ENCODE measurements at regions not wholly inside any gene's neighbourhood (a gene's known extent, or its start where the extent isn't known, plus 50 kb on each side); places are given as distances from the start of the nearest gene placed in this dataset.
A peak's percentile ranks its signal among the peaks of the same experiment; 100 is the strongest.

GRCh38 chr6:98653179-98653578 is 181.2 kb upstream of the POU3F2 start:
- DNase-seq, result no peak

- DNase-seq, result no peak
Observed at GRCh38 chr6:98657764-98658163, 176.6 kb upstream of the POU3F2 start.

- DNase-seq, result no peak
Observed at GRCh38 chr6:98669371-98669770, 165.0 kb upstream of the POU3F2 start.

GRCh38 chr6:98670045-98670746 is 164.2 kb upstream of the POU3F2 start:
- no peak for DNase-seq

GRCh38 chr6:98672681-98673475 is 161.5 kb upstream of the POU3F2 start:
- peak; percentile 68 for DNase-seq

- no peak for DNase-seq
Observed at GRCh38 chr6:98678481-98678880, 155.9 kb upstream of the POU3F2 start.

- DNase-seq, result no peak
Observed at GRCh38 chr6:98686008-98686601, 148.3 kb upstream of the POU3F2 start.

- no peak for DNase-seq
Observed at GRCh38 chr6:98687752-98688151, 146.6 kb upstream of the POU3F2 start.

GRCh38 chr6:98695091-98695801 is 139.1 kb upstream of the POU3F2 start:
- peak; percentile 65 for DNase-seq

GRCh38 chr6:98711380-98711779 is 123.0 kb upstream of the POU3F2 start:
- no peak for DNase-seq

GRCh38 chr6:98716341-98716740 is 118.0 kb upstream of the POU3F2 start:
- DNase-seq, result no peak

- DNase-seq, result no peak
Observed at GRCh38 chr6:98717322-98717877, 117.0 kb upstream of the POU3F2 start.

- DNase-seq, result no peak
Observed at GRCh38 chr6:98717988-98718387, 116.4 kb upstream of the POU3F2 start.

GRCh38 chr6:98724537-98724936 is 109.8 kb upstream of the POU3F2 start:
- DNase-seq, result no peak

GRCh38 chr6:98747273-98747672 is 87.1 kb upstream of the POU3F2 start:
- no peak for DNase-seq

GRCh38 chr6:98747960-98748359 is 86.4 kb upstream of the POU3F2 start:
- DNase-seq, result no peak

GRCh38 chr6:98759459-98759858 is 74.9 kb upstream of the POU3F2 start:
- no peak for DNase-seq

- no peak for DNase-seq
Observed at GRCh38 chr6:98764373-98764911, 69.9 kb upstream of the POU3F2 start.

- DNase-seq, result no peak
Observed at GRCh38 chr6:98769546-98769945, 64.8 kb upstream of the POU3F2 start.

- DNase-seq, result no peak
Observed at GRCh38 chr6:98775205-98775604, 59.2 kb upstream of the POU3F2 start.

- no peak for DNase-seq
Observed at GRCh38 chr6:98777762-98778161, 56.6 kb upstream of the POU3F2 start.

- DNase-seq, result no peak
Observed at GRCh38 chr6:98779618-98780017, 54.8 kb upstream of the POU3F2 start.

- DNase-seq, result no peak
Observed at GRCh38 chr6:98782772-98783171, 51.6 kb upstream of the POU3F2 start.
